ENCODE measurements at regions not wholly inside any gene's neighbourhood (a gene's known extent, or its start where the extent isn't known, plus 50 kb on each side); places are given as distances from the start of the nearest gene placed in this dataset.

DNA sequence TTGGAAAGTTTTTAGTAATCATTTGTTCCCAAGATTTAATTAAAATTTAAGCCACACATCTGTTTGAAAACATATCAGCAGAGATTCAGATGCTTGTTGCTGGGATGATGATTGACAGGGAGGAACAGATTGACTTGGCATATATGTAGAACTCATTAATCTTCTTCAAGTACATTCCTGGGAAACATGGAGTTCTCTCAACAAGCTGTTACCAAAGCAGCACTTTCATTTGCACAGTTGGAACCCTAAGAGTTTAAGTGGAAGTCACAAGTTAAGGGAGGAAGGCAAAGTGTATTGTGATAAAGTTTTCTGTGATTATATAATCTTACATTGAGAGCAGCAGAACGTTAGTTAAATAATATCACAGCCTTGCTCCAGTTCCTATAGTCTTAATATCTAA lies 485.4 kb upstream of the CELF2 start:
- BruUV-seq (replicated peaks) = no TSS peak
- CTCF ChIA-PET = no interaction called here
- Histone ChIP-seq H4K20me1 (replicated peaks; ENCODE audit: control insufficient read depth, extremely low read depth, insufficient read depth, low read length) (no peaks in the 10 kb centered on the region), H3K27ac (ENCODE audit: insufficient read depth, low read depth, low read length) (no peak overlapping the region), H3K4me1 (ENCODE audit: control insufficient read depth, extremely low read depth, insufficient read depth, low read length) (no peaks in the 10 kb centered on the region), H3K9me1 (replicated peaks; ENCODE audit: control insufficient read depth, extremely low read depth, insufficient read depth, low read length) (no peaks in the 10 kb centered on the region), H3K79me2 (ENCODE audit: control insufficient read depth, insufficient read depth, low read length) (no peaks in the 10 kb centered on the region), H3K9me3 (replicated peaks; ENCODE audit: control insufficient read depth, insufficient read depth, low read length) (no peaks in the 10 kb centered on the region), H3K4me2 (ENCODE audit: insufficient read depth, low read length) (no peak overlapping the region), H3K9ac (replicated peaks; ENCODE audit: extremely low read depth, insufficient read depth, low read length) (no peak overlapping the region), H2AFZ (ENCODE audit: low read depth, low read length) (no peak overlapping the region), H3K36me3 (ENCODE audit: control insufficient read depth in 2 of 2, extremely low read depth in 1 of 2, insufficient read depth in 2 of 2, low read length in 2 of 2) (no peaks in the 10 kb centered on the region), H3K4me3 (replicated peaks in 1 of 3; ENCODE audit: insufficient read depth in 1 of 3, low read depth in 1 of 3, low read length in 3 of 3) (no peak overlapping the region), H3K27me3 (ENCODE audit: control insufficient read depth in 2 of 2, insufficient read depth in 2 of 2, low read length in 2 of 2) (no peaks in the 10 kb centered on the region)
- TF ChIP-seq, protein P1, sequence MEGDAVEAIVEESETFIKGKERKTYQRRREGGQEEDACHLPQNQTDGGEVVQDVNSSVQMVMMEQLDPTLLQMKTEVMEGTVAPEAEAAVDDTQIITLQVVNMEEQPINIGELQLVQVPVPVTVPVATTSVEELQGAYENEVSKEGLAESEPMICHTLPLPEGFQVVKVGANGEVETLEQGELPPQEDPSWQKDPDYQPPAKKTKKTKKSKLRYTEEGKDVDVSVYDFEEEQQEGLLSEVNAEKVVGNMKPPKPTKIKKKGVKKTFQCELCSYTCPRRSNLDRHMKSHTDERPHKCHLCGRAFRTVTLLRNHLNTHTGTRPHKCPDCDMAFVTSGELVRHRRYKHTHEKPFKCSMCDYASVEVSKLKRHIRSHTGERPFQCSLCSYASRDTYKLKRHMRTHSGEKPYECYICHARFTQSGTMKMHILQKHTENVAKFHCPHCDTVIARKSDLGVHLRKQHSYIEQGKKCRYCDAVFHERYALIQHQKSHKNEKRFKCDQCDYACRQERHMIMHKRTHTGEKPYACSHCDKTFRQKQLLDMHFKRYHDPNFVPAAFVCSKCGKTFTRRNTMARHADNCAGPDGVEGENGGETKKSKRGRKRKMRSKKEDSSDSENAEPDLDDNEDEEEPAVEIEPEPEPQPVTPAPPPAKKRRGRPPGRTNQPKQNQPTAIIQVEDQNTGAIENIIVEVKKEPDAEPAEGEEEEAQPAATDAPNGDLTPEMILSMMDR (IDR thresholded peaks at IDR 0.05; ENCODE audit: extremely low read depth in 1 of 2, insufficient read depth in 1 of 2, low read depth in 1 of 2, low read length in 2 of 2) = no peak
- no peak for TF ChIP-seq MYC (IDR thresholded peaks at IDR 0.05; ENCODE audit: low read depth, low read length)
- TF ChIP-seq, protein P2, sequence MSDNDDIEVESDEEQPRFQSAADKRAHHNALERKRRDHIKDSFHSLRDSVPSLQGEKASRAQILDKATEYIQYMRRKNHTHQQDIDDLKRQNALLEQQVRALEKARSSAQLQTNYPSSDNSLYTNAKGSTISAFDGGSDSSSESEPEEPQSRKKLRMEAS (IDR thresholded peaks at IDR 0.05; ENCODE audit: insufficient read depth, insufficient read length) = no peak
- no peak for TF ChIP-seq POLR2A (IDR thresholded peaks at IDR 0.05; ENCODE audit: low read depth, low read length)
- TF ChIP-seq FOS (IDR thresholded peaks at IDR 0.05; ENCODE audit: borderline replicate concordance, insufficient read depth, low read length) = no peak
- TF ChIP-seq POLR2AphosphoS5 (IDR thresholded peaks at IDR 0.05; ENCODE audit: insufficient read depth, low read depth, low read length) = no peak
- TF ChIP-seq EZH2 (IDR thresholded peaks at IDR 0.05; ENCODE audit: borderline replicate concordance, low read depth, low read length, severe bottlenecking) = no peak
- TF ChIP-seq JUN (IDR thresholded peaks at IDR 0.05; ENCODE audit: borderline replicate concordance, insufficient read depth, insufficient read length, low read depth) = no peak
- no peak for TF ChIP-seq GATA2 (IDR thresholded peaks at IDR 0.05; ENCODE audit: insufficient read depth, insufficient read length, low read depth, low read length)
- FAIRE-seq = no peak
- intact Hi-C loops (cut with micrococcal nuclease) = no loop called here
- dilution Hi-C loops (cut with MboI; ENCODE audit: extremely low pct_ligation_motif_present, low sequenced_read_pairs) = no loop called here
- DNase-seq (ENCODE audit: low read depth, low spot score) = no peak
- POLR2A ChIA-PET = no interaction called here

All from endothelial cell of umbilical vein (primary cell).